ENCODE measurements at regions not wholly inside any gene's neighbourhood (a gene's known extent, or its start where the extent isn't known, plus 50 kb on each side); places are given as distances from the start of the nearest gene placed in this dataset.

GRCh38 chr2:203804070-203804469 is 63.5 kb upstream of the CTLA4 start:
- no peaks in the 10 kb centered on the region for H3K27me3 ChIP-seq (ENCODE audit: control insufficient read depth in 1 of 2, insufficient read depth in 2 of 2, low read length in 2 of 2)
- H3K9me3 ChIP-seq (ENCODE audit: control insufficient read depth in 2 of 2, low read length in 2 of 2) = peaks cover 0 to 3% of the 10 kb centered on the region in 2 donors
- no peak overlapping the region for H3K9ac ChIP-seq (ENCODE audit: low read length in 2 of 2)
- no peak overlapping the region for H3K27ac ChIP-seq (ENCODE audit: low read length)
- H3K4me3 ChIP-seq (ENCODE audit: low read length in 2 of 2) = no peak overlapping the region
- H3K4me1 ChIP-seq (ENCODE audit: control insufficient read depth, insufficient read depth, low read length) = no peaks in the 10 kb centered on the region
- no peaks in the 10 kb centered on the region for H3K36me3 ChIP-seq (ENCODE audit: control insufficient read depth in 2 of 2, insufficient read depth in 2 of 2, low read length in 2 of 2)

GRCh38 chr2:203804764-203805485 is 62.6 kb upstream of the CTLA4 start:
- no peak overlapping the region for H3K4me3 ChIP-seq (ENCODE audit: low read length in 2 of 2)
- H3K27me3 ChIP-seq (ENCODE audit: control insufficient read depth in 1 of 2, insufficient read depth in 2 of 2, low read length in 2 of 2) = no peaks in the 10 kb centered on the region
- no peak overlapping the region for H3K9ac ChIP-seq (ENCODE audit: low read length in 2 of 2)
- peaks cover 0 to 3% of the 10 kb centered on the region in 2 donors for H3K9me3 ChIP-seq (ENCODE audit: control insufficient read depth in 2 of 2, low read length in 2 of 2)
- no peaks in the 10 kb centered on the region for H3K4me1 ChIP-seq (ENCODE audit: control insufficient read depth, insufficient read depth, low read length)
- H3K36me3 ChIP-seq (ENCODE audit: control insufficient read depth in 2 of 2, insufficient read depth in 2 of 2, low read length in 2 of 2) = no peaks in the 10 kb centered on the region
- H3K27ac ChIP-seq (ENCODE audit: low read length) = no peak overlapping the region

GRCh38 chr2:203805486-203805838 is 62.1 kb upstream of the CTLA4 start:
- no peaks in the 10 kb centered on the region for H3K27me3 ChIP-seq (ENCODE audit: control insufficient read depth in 1 of 2, insufficient read depth in 2 of 2, low read length in 2 of 2)
- H3K36me3 ChIP-seq (ENCODE audit: control insufficient read depth in 2 of 2, insufficient read depth in 2 of 2, low read length in 2 of 2) = no peaks in the 10 kb centered on the region
- H3K9me3 ChIP-seq (ENCODE audit: control insufficient read depth in 2 of 2, low read length in 2 of 2) = peaks cover 0 to 3% of the 10 kb centered on the region in 2 donors
- H3K27ac ChIP-seq (ENCODE audit: low read length) = no peak overlapping the region
- no peak overlapping the region for H3K9ac ChIP-seq (ENCODE audit: low read length in 2 of 2)
- no peak overlapping the region for H3K4me3 ChIP-seq (ENCODE audit: low read length in 2 of 2)
- H3K4me1 ChIP-seq (ENCODE audit: control insufficient read depth, insufficient read depth, low read length) = no peaks in the 10 kb centered on the region

- H3K36me3 ChIP-seq (ENCODE audit: control insufficient read depth in 2 of 2, insufficient read depth in 2 of 2, low read length in 2 of 2) = no peaks in the 10 kb centered on the region
- H3K27me3 ChIP-seq (ENCODE audit: control insufficient read depth in 1 of 2, insufficient read depth in 2 of 2, low read length in 2 of 2) = no peaks in the 10 kb centered on the region
- no peak overlapping the region for H3K4me3 ChIP-seq (ENCODE audit: low read length in 2 of 2)
- no peak overlapping the region for H3K9ac ChIP-seq (ENCODE audit: low read length in 2 of 2)
- no peak overlapping the region for H3K27ac ChIP-seq (ENCODE audit: low read length)
- H3K4me1 ChIP-seq (ENCODE audit: control insufficient read depth, insufficient read depth, low read length) = no peaks in the 10 kb centered on the region
- H3K9me3 ChIP-seq (ENCODE audit: control insufficient read depth in 2 of 2, low read length in 2 of 2) = peaks cover 0 to 3% of the 10 kb centered on the region in 2 donors
Measured at GRCh38 chr2:203806761-203807160, 60.8 kb upstream of the CTLA4 start.

GRCh38 chr2:203808046-203808750 is 59.4 kb upstream of the CTLA4 start:
- Histone ChIP-seq H3K36me3 (ENCODE audit: control insufficient read depth in 2 of 2, insufficient read depth in 2 of 2, low read length in 2 of 2) (no peaks in the 10 kb centered on the region), H3K9ac (ENCODE audit: low read length in 2 of 2) (no peak overlapping the region), H3K4me1 (ENCODE audit: control insufficient read depth, insufficient read depth, low read length) (no peaks in the 10 kb centered on the region), H3K27ac (ENCODE audit: low read length) (no peak overlapping the region), H3K9me3 (ENCODE audit: control insufficient read depth in 2 of 2, low read length in 2 of 2) (peaks cover 0 to 3% of the 10 kb centered on the region in 2 donors), H3K4me3 (ENCODE audit: low read length in 2 of 2) (no peak overlapping the region), H3K27me3 (ENCODE audit: control insufficient read depth in 1 of 2, insufficient read depth in 2 of 2, low read length in 2 of 2) (no peaks in the 10 kb centered on the region)

GRCh38 chr2:203809084-203809521 is 58.5 kb upstream of the CTLA4 start:
- H3K27ac ChIP-seq (ENCODE audit: low read length) = no peak overlapping the region

GRCh38 chr2:203809991-203810510 is 57.5 kb upstream of the CTLA4 start:
- Histone ChIP-seq H3K9ac (ENCODE audit: low read length in 2 of 2) (no peak overlapping the region), H3K9me3 (ENCODE audit: control insufficient read depth in 2 of 2, low read length in 2 of 2) (peaks cover 0 to 3% of the 10 kb centered on the region in 2 donors), H3K27ac (ENCODE audit: low read length) (no peak overlapping the region), H3K27me3 (ENCODE audit: control insufficient read depth in 1 of 2, insufficient read depth in 2 of 2, low read length in 2 of 2) (no peaks in the 10 kb centered on the region), H3K4me3 (ENCODE audit: low read length in 2 of 2) (no peak overlapping the region), H3K36me3 (ENCODE audit: control insufficient read depth in 2 of 2, insufficient read depth in 2 of 2, low read length in 2 of 2) (no peaks in the 10 kb centered on the region), H3K4me1 (ENCODE audit: control insufficient read depth, insufficient read depth, low read length) (no peaks in the 10 kb centered on the region)

More at GRCh38 chr2:203809084-203809521, 58.5 kb upstream of the CTLA4 start:
- Histone ChIP-seq H3K9ac (ENCODE audit: low read length in 2 of 2) (no peak overlapping the region), H3K9me3 (ENCODE audit: control insufficient read depth in 2 of 2, low read length in 2 of 2) (peaks cover 0 to 3% of the 10 kb centered on the region in 2 donors), H3K4me1 (ENCODE audit: control insufficient read depth, insufficient read depth, low read length) (no peaks in the 10 kb centered on the region), H3K27me3 (ENCODE audit: control insufficient read depth in 1 of 2, insufficient read depth in 2 of 2, low read length in 2 of 2) (no peaks in the 10 kb centered on the region), H3K4me3 (ENCODE audit: low read length in 2 of 2) (no peak overlapping the region), H3K36me3 (ENCODE audit: control insufficient read depth in 2 of 2, insufficient read depth in 2 of 2, low read length in 2 of 2) (no peaks in the 10 kb centered on the region)

GRCh38 chr2:203811491-203812221 is 55.9 kb upstream of the CTLA4 start:
- Histone ChIP-seq H3K36me3 (ENCODE audit: control insufficient read depth in 2 of 2, insufficient read depth in 2 of 2, low read length in 2 of 2) (no peaks in the 10 kb centered on the region), H3K9me3 (ENCODE audit: control insufficient read depth in 2 of 2, low read length in 2 of 2) (no peaks in the 10 kb centered on the region), H3K27me3 (ENCODE audit: control insufficient read depth in 1 of 2, insufficient read depth in 2 of 2, low read length in 2 of 2) (no peaks in the 10 kb centered on the region), H3K4me3 (ENCODE audit: low read length in 2 of 2) (no peak overlapping the region), H3K4me1 (ENCODE audit: control insufficient read depth, insufficient read depth, low read length) (no peaks in the 10 kb centered on the region), H3K9ac (ENCODE audit: low read length in 2 of 2) (no peak overlapping the region), H3K27ac (ENCODE audit: low read length) (no peak overlapping the region)

- Histone ChIP-seq H3K27me3 (ENCODE audit: control insufficient read depth in 1 of 2, insufficient read depth in 2 of 2, low read length in 2 of 2) (no peaks in the 10 kb centered on the region), H3K36me3 (ENCODE audit: control insufficient read depth in 2 of 2, insufficient read depth in 2 of 2, low read length in 2 of 2) (no peaks in the 10 kb centered on the region), H3K9me3 (ENCODE audit: control insufficient read depth in 2 of 2, low read length in 2 of 2) (no peaks in the 10 kb centered on the region), H3K4me3 (ENCODE audit: low read length in 2 of 2) (no peak overlapping the region), H3K4me1 (ENCODE audit: control insufficient read depth, insufficient read depth, low read length) (no peaks in the 10 kb centered on the region), H3K27ac (ENCODE audit: low read length) (no peak overlapping the region), H3K9ac (ENCODE audit: low read length in 2 of 2) (no peak overlapping the region)
Measured at GRCh38 chr2:203812294-203813221, 55.0 kb upstream of the CTLA4 start.

GRCh38 chr2:203813684-203814083 is 53.9 kb upstream of the CTLA4 start:
- H3K36me3 ChIP-seq (ENCODE audit: control insufficient read depth in 2 of 2, insufficient read depth in 2 of 2, low read length in 2 of 2) = no peaks in the 10 kb centered on the region
- no peaks in the 10 kb centered on the region for H3K4me1 ChIP-seq (ENCODE audit: control insufficient read depth, insufficient read depth, low read length)
- H3K27ac ChIP-seq (ENCODE audit: low read length) = no peak overlapping the region
- H3K9ac ChIP-seq (ENCODE audit: low read length in 2 of 2) = no peak overlapping the region
- no peaks in the 10 kb centered on the region for H3K27me3 ChIP-seq (ENCODE audit: control insufficient read depth in 1 of 2, insufficient read depth in 2 of 2, low read length in 2 of 2)
- no peaks in the 10 kb centered on the region for H3K9me3 ChIP-seq (ENCODE audit: control insufficient read depth in 2 of 2, low read length in 2 of 2)
- H3K4me3 ChIP-seq (ENCODE audit: low read length in 2 of 2) = no peak overlapping the region
